Right renal pelvis (tissue), 4 donors: ENCODE measurements at regions not wholly inside any gene's neighbourhood (a gene's known extent, or its start where the extent isn't known, plus 50 kb on each side); places are given as distances from the start of the nearest gene placed in this dataset.

Source experiments
- DNase-seq, 4 donors: peaks; one replicate each; pipeline ENCODE4 v3.0.0-alpha.2; 2013; ENCODE audit warnings: low read depth in 4 of 4, low spot score in 3 of 4, missing footprints in 1 of 4

- DNase-seq = no peak
Observed at GRCh38 chrX:39117101-39117500, 315.8 kb downstream of the MID1IP1 start.

- no peak for DNase-seq
Observed at GRCh38 chrX:39121903-39122302, 320.6 kb downstream of the MID1IP1 start.

GRCh38 chrX:39125834-39126233 is 324.6 kb downstream of the MID1IP1 start:
- DNase-seq = no peak

GRCh38 chrX:39133971-39134370 is 332.7 kb downstream of the MID1IP1 start:
- no peak for DNase-seq

- no peak for DNase-seq
Observed at GRCh38 chrX:39137363-39137954, 336.2 kb downstream of the MID1IP1 start.

DNA sequence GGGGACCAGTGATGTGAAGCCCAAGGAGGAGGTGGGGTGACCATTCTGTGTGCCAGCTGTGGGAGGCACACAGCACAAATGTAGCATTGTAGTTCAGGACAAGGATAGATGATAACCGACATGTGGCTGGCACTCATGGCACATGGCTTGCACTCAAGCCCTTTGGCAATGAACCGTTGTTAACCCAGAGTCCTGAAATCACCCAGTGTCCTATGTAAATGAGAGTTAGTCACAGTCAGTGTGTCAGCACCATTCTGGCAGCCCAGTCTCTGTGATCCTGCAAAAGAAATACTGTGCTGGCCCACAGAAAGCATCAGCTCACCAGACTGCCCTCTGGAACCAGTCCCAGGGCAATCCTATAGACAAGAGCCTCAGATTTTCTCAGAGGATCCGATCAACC is 339.3 kb downstream of the MID1IP1 start:
- no peak for DNase-seq

- no peak for DNase-seq
Observed at GRCh38 chrX:39144323-39144722, 343.1 kb downstream of the MID1IP1 start.

DNA sequence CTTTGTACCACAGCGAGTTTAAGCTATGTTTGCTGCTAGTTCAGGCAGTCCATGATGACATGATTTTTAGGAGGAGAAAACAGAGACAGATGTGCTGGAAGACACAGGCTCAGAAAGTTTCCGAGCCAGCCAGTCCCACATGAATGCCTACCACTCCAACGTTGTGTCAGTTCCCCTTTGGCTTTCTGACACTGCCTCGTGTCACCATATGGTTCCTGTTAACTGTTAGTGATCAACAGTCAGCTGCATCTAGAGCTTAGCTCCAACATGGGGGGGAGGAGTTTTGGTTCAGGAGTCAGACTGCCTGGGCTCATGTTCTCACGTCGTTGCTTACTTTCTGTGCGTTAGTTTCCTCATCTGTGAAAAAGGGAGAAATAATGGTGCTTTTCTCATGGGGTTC is 343.7 kb downstream of the MID1IP1 start:
- DNase-seq = no peak

GRCh38 chrX:39145859-39146258 is 344.6 kb downstream of the MID1IP1 start:
- DNase-seq = no peak

DNA sequence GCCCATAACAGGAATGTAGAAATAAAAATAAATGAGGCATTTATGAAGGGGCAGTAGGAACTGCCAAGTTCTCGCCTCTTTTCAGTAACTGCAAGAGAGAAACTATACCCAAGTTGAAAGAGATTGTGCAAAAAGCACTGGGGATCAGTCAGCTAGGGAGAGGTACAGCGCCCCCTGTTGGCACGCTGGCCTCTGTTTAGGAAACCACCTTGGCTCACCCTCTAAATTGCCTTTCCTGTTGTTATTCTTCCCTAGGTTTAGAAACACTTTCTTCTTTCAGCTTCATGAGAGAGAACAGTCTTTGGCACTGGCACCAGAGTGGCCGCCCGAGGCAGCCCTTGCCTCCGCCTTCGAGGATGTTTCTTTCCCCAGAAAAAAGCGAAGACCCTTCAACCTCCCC is 348.5 kb downstream of the MID1IP1 start:
- peak in 2 of 4 donors; percentile 38 to 47 for DNase-seq

GRCh38 chrX:39150220-39150619 is 349.0 kb downstream of the MID1IP1 start:
- no peak for DNase-seq

DNA sequence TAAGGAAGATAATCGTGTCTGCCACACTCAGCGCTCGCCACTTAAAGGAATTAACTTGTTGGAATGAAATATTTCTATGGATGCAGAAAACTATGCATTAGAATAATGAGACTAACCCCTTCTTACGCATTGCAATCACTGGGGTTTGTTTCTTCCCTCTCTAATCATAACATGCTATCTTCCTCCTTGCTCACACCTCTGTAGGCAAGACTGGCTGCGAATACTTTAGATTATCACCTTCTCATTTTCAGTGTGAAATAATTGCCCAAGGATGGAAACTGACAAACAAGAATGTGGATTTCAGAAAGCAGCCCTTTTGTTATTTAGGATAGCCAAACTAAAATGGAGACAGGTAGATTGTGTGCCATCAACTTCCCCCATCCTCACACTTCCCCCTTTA is 349.4 kb downstream of the MID1IP1 start:
- DNase-seq = no peak

- no peak for DNase-seq
Observed at GRCh38 chrX:39152106-39152649, 350.9 kb downstream of the MID1IP1 start.

DNA sequence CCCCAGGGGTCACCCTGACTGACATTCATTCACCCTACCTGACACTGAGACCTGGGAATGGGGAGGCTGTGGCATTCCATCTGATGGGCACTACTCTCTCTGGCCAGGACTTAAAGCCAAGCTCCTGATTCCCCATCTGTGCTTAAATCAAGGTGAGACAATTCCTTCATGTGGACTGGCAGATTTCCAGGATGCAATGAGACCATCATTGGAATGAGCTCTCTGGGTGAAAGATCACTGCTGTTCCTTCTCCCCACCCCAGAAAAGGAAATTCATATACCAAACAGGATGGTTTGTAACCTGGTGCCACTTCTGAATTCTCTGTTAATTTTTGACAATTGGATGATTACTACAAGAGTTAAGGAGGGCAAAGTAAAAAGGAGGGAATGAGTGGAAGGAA is 354.8 kb downstream of the MID1IP1 start:
- DNase-seq = no peak

- no peak for DNase-seq
Observed at GRCh38 chrX:39157006-39157405, 355.7 kb downstream of the MID1IP1 start.

DNA sequence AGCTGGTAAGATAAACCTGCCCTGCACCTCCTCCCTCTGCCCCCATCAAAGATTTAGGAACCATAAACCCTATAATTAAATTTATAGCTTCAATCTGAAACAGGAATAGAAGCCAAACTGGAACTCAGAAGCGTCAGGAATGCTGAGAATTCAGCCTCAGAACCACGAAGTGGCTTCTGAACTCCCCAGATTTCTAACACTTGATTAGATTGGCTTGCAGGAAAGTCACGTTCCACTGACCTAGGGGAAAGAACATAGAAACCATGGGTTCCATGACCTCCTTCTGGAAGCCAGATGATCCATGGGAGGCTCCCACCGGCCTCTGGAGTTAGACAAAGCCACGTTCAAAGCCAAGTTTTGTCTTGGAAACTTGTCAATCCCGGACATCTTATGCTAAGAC is 356.5 kb downstream of the MID1IP1 start:
- no peak for DNase-seq

GRCh38 chrX:39158801-39159657 is 357.8 kb downstream of the MID1IP1 start:
- DNase-seq = no peak

- DNase-seq = no peak
Observed at GRCh38 chrX:39159921-39160507, 358.8 kb downstream of the MID1IP1 start.

DNA sequence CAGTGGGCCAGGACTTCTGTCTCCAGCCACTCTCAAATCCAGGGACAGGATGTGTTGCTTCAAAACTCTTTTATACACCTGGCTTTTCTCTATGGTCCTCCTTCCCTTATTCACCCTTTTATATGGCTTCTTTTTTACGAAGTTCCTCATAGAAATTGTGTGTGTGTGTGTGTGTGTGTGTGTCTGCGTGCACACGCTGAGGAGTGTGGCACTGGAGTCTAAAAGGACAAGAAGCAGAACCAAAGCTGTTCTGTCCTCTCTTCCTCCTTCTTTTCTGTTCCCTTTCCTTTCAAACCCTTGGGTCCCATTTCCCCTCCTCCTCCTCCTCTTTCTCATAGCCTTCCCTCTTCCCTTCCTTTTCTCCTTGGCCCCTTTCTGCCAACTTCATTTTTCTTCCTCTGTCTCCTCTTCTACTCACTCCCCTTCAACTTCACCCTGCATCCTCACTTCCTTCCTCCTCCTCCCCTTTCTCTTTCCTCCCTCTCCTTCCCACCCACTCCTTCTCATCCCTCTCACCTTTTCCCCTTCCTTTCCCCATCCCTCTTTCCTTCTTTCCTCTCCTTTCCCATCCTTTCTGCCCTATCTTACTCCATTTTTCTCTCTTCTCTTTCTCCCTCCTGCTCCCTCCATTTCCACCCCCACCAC is 360.5 kb downstream of the MID1IP1 start:
- no peak for DNase-seq

DNA sequence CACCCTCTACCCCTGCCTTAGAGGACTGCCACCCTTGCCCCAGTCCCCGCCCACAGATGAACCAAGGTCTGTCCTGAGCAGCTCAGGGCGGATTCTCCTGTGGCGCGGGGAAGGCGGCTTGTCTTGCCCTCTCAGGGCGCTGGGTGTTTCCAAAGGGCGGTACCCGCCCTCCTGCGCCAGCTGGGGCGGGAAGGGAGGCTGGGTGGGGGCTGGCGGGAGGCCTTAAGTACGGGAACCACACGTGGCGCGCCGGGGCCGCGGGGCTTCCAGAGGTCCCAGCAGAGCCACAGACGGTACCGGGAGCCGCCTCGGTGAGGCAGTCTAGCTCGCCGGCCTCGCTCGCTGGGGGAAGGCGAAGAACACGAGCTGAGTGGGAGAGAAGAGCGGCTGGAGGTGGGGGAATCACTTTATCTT is 361.1 kb downstream of the MID1IP1 start:
- DNase-seq = no peak

GRCh38 chrX:39163581-39164126 is 362.4 kb downstream of the MID1IP1 start:
- no peak for DNase-seq
